Body of pancreas (tissue), 4 donors: ENCODE measurements at regions not wholly inside any gene's neighbourhood (a gene's known extent, or its start where the extent isn't known, plus 50 kb on each side); places are given as distances from the start of the nearest gene placed in this dataset.

ENCODE experiments used
- ATAC-seq: fragments of 150-250 bp; one replicate; pipeline ENCODE4 v1.9.1; 2016
- DNase-seq, 4 donors: peaks; one replicate each; pipeline ENCODE4 v3.0.0-alpha.2; 2019
- H3K27ac ChIP-seq, 4 donors: fragments of 200-600 bp; sonication (generic); 1 replicate in 3 of 4; 2 replicates in 1 of 4; pipeline versions ENCODE4 v1.5.1 to v1.6.1; 2016 to 2019; ENCODE audit warnings: mild to moderate bottlenecking in 1 of 4, mixed read lengths in 1 of 4, moderate library complexity in 1 of 4
- H3K27me3 ChIP-seq, 2 donors: fragments of 200-600 bp; sonication (generic); one replicate each; pipeline ENCODE4 v1.6.0; 2016; ENCODE audit warnings: mild to moderate bottlenecking in 1 of 2
- H3K36me3 ChIP-seq, 2 donors: fragments of 200-600 bp; sonication (generic); replicated peaks in 1 of 2; 2 replicates each; pipeline ENCODE4 v1.5.1; 2016; ENCODE audit warnings: low read depth in 2 of 2; ENCODE audit not compliant: insufficient read depth in 1 of 2
- H3K4me1 ChIP-seq: fragments of 200-600 bp; sonication (generic); one replicate; pipeline ENCODE4 v1.6.0; 2016
- H3K4me3 ChIP-seq, 2 donors: fragments of 200-600 bp; sonication (generic); 1 replicate in 1 of 2; 2 replicates in 1 of 2; pipeline ENCODE4 v1.5.1; 2016 to 2019
- H3K9me3 ChIP-seq, 3 donors: fragments of 200-600 bp; sonication (generic); 1 replicate in 2 of 3; 2 replicates in 1 of 3; pipeline ENCODE4 v1.5.1; 2016
- CTCF ChIP-seq, 7 experiments: fragments of 450-650 bp in 4 of 7; fragments of 200-600 bp in 3 of 7; sonication (generic) in 3 of 7; IDR thresholded peaks; one replicate each; pipeline ENCODE4 v1.5.1; 2016 to 2019; ENCODE audit warnings: antibody characterized with exemption in 7 of 7
- POLR2A ChIP-seq, 3 donors: fragments of 450-650 bp; IDR thresholded peaks; one replicate each; pipeline ENCODE4 v1.6.1; 2016; ENCODE audit warnings: antibody characterized with exemption in 3 of 3, mild to moderate bottlenecking in 2 of 3
- WGBS, 2 donors: methylation state at CpG; one replicate each; pipeline ENCODE4 v1.1.5; 2017; 5-methylcytosine and 5-hydroxymethylcytosine counted together
- intact Hi-C: fragments of 100-400 bp; cut with DNase I; formaldehyde crosslinking; loops from one replicate; pipeline ENCODE4 v1.15.1; 2023

- Histone ChIP-seq H3K27me3 (no peaks in the 10 kb centered on the region), H3K27ac (no peak overlapping the region), H3K4me3 (no peak overlapping the region), H3K4me1 (no peaks in the 10 kb centered on the region), H3K36me3 (no peaks in the 10 kb centered on the region), H3K9me3 (no peaks in the 10 kb centered on the region)
- WGBS, 2 donors, result 66 to 68% methylated on average over 5 of the region's 5 CpGs
- TF ChIP-seq POLR2A (IDR thresholded peaks at IDR 0.05) (no peak), CTCF (IDR thresholded peaks at IDR 0.05) (no peak)
- intact Hi-C loops, result no loop called here
- DNase-seq (no peak), ATAC-seq (no peak)
These were observed 84.7 kb upstream of the PTER start for GRCh38 chr10:16352146-16352545.

- no peak for ATAC-seq
- Histone ChIP-seq H3K27me3 (no peaks in the 10 kb centered on the region), H3K27ac (no peak overlapping the region), H3K36me3 (no peaks in the 10 kb centered on the region), H3K4me3 (no peak overlapping the region), H3K4me1 (no peaks in the 10 kb centered on the region), H3K9me3 (peaks cover 0 to 8% (median 0%) of the 10 kb centered on the region in 3 donors)
- DNase-seq, result no peak
- no peak for TF ChIP-seq POLR2A (IDR thresholded peaks at IDR 0.05)
- TF ChIP-seq CTCF (IDR thresholded peaks at IDR 0.05), result no peak
- intact Hi-C loops, result no loop called here
- 46 to 58% methylated on average over 3 of the region's 3 CpGs for WGBS, 2 donors
These were observed 76.8 kb upstream of the PTER start for GRCh38 chr10:16360001-16360400.

- no peak for ATAC-seq
- DNase-seq, result no peak
- H3K36me3 ChIP-seq, result no peaks in the 10 kb centered on the region
These were observed 76.4 kb upstream of the PTER start for GRCh38 chr10:16360425-16360824.

GRCh38 chr10:16361086-16361485 is 75.7 kb upstream of the PTER start:
- intact Hi-C loops, result no loop called here
- Histone ChIP-seq H3K27me3 (no peaks in the 10 kb centered on the region), H3K4me1 (no peaks in the 10 kb centered on the region), H3K27ac (no peak overlapping the region), H3K9me3 (peaks cover 0 to 8% (median 0%) of the 10 kb centered on the region in 3 donors), H3K36me3 (no peaks in the 10 kb centered on the region), H3K4me3 (no peak overlapping the region)
- 68 to 81% methylated on average over 3 of the region's 3 CpGs for WGBS, 2 donors
- no peak for TF ChIP-seq CTCF (IDR thresholded peaks at IDR 0.05)
- TF ChIP-seq POLR2A (IDR thresholded peaks at IDR 0.05), result no peak
- DNase-seq, result no peak
- ATAC-seq, result no peak

More at GRCh38 chr10:16360425-16360824, 76.4 kb upstream of the PTER start:
- H3K4me3 ChIP-seq, result no peak overlapping the region
- no peak overlapping the region for H3K27ac ChIP-seq
- intact Hi-C loops, result no loop called here
- H3K9me3 ChIP-seq, result peaks cover 0 to 8% (median 0%) of the 10 kb centered on the region in 3 donors
- no peak for TF ChIP-seq CTCF (IDR thresholded peaks at IDR 0.05)
- H3K4me1 ChIP-seq, result no peaks in the 10 kb centered on the region
- H3K27me3 ChIP-seq, result no peaks in the 10 kb centered on the region

DNA sequence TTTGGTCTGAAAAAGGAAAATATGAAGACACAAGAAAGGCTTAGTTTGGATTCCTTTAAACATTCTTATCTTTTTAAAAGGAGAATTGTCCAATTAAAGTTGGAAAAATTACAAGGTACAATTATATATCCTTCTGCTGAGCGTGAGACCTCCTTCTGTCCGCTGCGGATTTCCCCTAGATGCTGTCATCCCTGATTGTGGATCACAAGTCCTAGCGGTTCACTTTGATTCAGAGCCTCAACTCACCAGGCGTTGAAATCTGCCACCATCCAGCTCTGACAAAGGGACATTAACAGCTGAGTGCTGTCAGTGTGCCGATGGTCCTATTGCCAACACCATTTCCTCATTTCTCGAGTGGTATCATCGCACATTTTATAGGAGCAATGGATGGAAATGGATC is 73.1 kb upstream of the PTER start:
- intact Hi-C loops, result no loop called here
- TF ChIP-seq CTCF (IDR thresholded peaks at IDR 0.05) (no peak), POLR2A (IDR thresholded peaks at IDR 0.05) (no peak)
- Histone ChIP-seq H3K27me3 (no peaks in the 10 kb centered on the region), H3K27ac (no peak overlapping the region), H3K9me3 (peaks cover 0 to 8% (median 0%) of the 10 kb centered on the region in 3 donors), H3K4me1 (no peaks in the 10 kb centered on the region), H3K4me3 (no peak overlapping the region), H3K36me3 (no peaks in the 10 kb centered on the region)
- no peak for ATAC-seq
- DNase-seq, result no peak
- 78 to 79% methylated on average over 8 of the region's 8 CpGs for WGBS, 2 donors
